Epidermal melanocyte (primary cell): ENCODE measurements at regions not wholly inside any gene's neighbourhood (a gene's known extent, or its start where the extent isn't known, plus 50 kb on each side); places are given as distances from the start of the nearest gene placed in this dataset.
"Not testable (repeated sequence)": the region's sequence is repeated elsewhere in the genome, so short reads cannot be mapped to it uniquely, and the experiment has no call there.

Experiments
- DNase-seq: peaks from one replicate; pipeline ENCODE4 v3.0.0; 2011; ENCODE audit warnings: low spot score; ENCODE audit not compliant: insufficient read length

DNA sequence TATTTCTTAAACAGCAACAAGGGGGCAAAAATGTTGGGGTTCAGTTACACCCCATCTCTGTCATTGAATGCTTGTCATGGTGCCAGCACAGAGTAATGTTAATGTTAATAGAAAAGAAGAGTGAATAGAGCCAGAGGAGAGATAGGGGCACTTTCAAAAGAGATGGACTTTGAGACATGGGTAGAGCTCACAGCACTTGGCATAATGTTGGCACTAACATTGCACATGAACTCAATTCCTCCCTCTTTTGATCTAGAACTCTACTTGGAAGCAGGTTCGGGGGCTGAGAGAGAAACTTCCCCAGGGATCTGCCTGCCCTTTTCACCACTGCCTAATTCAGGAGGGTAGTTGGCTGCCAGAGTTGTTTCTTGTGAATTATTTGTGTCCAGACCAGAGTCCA is 188.0 kb upstream of the ADRA1D start:
- no peak for DNase-seq

DNA sequence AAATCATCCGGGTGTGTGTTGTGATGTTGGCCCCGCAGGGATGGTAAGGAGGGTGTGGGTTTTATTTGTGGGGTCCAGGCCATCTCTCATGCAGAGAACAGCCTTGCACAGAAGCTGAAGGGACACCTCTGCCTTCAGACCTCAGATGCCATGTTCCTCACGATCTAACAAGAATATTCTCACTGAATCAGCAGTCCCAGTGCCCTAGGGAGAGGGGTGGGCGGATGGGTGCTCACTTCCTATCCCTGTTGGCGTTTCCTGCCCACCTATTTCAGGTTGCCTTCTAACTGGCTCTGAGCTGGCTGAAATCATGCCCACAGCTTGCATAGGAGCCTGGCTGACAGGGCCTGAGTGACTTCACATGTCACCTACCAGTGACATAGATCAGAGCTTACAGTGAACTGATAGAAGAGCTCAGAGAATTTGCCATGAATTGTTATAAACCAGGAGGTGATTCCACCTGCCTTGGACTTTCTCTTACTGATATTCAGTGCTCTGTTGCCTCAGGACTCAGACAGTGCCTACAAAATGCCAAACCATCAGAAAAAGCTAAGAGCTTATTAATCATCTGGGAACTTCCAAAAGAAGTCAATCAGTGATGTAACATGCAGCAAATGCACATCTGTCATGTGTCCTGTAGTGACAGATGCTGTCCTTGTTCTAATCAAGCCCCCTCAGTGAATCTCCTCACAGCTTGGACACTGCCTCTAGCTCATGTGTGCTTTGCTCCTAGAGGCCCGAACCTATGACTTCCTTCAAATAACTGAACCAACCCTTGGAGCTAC is 186.8 kb upstream of the ADRA1D start:
- no peak for DNase-seq

DNA sequence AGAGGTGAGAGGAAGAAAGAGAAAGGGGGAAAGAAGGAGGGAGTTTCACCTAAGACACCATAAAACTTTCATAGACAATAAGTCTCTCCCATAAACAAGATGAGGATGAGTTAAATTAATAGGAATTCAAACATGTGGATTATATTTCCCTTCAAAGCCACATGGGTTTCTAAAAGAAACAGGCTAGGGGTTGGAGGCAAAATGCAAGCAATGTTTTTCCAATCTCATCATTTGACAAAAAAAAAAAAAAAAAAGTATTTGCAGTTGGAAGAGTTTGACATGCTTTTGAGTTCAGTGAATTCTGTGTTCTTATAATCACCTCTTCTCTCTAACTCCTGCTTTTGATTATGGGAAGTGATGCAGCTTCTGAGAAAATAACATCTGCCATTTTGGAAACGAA is 186.1 kb upstream of the ADRA1D start:
- peak; percentile 29 for DNase-seq

DNA sequence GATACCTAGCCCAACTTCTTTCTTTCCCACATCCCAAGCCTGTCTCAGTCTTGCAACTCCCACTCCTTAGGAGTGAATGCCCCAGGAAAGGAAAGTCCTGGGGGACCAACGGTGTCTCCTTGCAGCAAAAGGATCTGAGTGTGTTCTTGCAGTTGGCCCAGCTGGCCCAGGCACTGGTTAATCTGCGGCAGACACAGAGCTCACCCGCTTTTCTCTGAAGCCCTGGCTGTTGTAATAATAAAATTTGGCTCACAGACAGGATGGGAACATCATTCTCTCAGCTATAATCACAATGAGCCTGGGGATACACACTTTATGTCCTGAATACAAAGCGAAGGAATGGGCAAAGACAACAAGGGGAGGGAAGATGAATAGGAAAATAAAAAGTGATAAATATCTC is 185.6 kb upstream of the ADRA1D start:
- no peak for DNase-seq

DNA sequence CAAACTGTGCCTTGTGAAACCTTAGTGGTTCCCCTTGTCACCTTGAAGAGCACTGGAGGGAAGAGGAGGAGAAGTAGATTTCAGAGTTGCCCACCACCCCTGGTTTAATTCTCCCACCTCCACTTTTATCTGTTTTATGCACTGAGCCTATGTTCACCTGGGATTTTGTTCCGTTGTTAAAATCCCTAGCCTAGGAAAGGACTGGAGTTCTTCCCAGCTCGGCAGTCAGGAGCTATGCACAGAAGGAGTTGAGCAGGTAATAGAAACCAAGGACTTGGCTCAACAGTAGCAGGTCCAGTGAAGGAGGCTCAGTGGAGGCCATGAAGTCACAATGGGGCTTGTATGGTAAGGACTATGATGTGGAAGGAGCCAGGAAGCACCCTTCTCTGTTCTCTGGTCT is 182.4 kb upstream of the ADRA1D start:
- no peak for DNase-seq

DNA sequence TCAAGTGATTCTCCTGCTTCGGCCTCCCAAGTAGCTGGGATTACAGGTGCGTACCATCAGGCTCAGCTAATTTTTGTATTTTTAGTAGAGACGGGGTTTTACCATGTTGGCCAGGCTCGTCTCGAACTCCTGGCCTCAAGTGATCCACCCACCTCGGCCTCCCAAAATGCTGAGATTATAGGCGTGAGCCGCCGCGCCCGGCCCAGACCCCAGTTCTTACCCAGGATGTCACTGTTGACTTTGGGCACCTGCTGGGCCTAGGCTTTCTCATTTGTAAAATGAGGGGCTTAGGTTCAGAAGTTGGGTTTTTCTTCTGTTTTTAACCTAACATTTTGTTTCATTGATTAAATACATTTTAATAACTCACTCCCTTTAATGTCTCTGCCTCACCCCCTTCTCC is 181.7 kb upstream of the ADRA1D start:
- DNase-seq = not testable (repeated sequence)

DNA sequence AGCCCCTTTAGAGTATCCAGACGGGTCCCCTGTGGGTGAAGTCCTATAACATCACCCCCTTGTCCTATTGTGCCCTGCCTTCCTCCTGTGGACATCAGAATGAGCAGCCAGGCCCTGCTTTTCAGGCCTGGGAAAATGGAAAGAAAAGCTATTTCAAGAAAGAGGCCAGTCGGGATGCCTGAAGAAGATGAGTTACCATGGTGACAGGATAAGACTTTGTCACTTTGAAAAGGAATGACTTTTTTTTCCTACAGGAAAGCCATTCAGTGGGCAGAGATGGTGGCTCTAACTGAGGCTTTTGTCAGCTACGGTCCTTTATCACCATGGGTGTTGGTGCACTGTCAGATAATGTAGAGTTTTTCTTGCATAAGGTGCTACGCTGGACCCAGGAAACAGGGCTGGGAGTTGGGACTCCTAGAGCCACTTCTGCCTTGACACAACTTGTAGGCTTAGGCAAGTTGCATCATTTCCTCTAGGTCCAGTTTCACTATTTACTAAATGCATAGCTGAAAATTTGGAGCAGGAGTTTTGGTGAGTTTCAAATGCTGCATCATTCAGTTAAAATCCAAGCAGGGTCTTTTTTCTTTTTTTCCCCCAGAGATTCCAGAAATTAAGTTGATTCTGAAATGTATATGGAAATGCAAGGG is 179.0 kb upstream of the ADRA1D start:
- no peak for DNase-seq

DNA sequence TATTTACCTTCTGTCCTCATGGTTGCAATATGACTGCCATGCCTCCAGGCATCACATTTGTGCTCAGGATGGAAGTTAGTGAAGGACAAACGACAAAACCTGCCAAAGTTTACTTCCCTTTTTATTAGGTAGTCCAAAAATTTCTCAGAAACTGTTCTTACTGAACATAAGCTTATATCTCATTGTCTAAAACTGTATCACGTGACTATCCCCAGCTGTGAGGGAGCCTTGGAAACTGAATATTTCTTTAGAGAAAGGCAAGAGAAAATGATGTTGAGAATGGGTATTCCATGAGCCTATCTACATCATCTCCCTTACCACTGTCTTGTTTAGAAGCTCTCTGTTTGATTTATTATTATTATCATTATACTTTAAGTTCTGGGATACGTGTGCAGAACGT is 169.1 kb upstream of the ADRA1D start:
- DNase-seq = no peak

DNA sequence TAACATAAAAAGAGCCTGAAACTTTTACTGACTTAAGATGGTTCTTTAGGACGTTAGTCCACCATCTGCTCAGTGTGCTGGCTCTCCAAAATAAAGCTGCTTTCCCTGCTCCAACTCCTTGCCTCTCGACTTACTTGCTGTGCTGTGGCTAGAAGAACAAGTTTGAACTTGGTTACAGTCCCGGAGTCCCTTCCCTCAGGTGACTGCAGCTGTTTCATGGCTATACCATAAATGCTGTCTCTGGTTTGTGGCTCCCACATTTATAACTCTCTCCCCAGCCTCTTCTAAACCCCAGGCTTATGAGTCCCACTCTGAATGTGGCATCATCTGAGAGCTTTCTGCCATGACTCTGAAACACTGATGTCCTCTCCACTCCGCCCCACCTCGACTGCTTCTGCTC is 166.2 kb upstream of the ADRA1D start:
- no peak for DNase-seq

DNA sequence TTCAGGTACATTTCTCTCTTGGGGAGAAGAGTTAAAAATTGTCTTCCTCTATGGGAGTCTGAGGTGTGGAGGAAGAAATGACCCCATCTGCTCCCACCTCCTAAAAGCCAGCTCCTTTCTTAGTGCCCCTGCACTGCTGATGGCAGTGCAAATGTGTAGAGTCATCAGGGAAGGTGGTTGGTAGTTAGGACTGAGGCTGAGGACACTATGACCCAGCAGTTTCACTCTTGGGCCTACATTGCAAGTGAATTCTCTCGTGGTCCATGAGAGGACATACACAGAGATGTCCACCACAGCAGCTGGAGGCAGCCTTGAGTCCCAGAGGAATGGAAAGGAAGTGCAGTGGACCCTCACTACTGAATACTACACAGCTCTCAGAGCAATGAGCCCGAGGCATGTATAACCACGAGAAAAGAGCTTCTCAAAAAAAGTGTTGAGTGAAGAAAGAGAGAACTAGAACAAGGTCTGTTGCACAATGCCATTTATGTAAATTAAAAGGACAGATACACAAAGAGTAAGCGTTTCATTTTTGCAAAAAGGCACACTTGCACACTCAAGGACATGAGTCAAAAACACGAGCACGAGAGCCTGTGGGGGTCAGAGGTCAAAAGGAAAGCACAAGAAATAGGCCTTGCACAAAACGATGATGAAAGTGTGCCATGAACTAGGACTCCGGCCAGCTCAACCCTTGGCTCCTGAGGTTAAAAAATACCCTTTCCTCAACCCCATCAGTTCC is 164.4 kb upstream of the ADRA1D start:
- DNase-seq = no peak

DNA sequence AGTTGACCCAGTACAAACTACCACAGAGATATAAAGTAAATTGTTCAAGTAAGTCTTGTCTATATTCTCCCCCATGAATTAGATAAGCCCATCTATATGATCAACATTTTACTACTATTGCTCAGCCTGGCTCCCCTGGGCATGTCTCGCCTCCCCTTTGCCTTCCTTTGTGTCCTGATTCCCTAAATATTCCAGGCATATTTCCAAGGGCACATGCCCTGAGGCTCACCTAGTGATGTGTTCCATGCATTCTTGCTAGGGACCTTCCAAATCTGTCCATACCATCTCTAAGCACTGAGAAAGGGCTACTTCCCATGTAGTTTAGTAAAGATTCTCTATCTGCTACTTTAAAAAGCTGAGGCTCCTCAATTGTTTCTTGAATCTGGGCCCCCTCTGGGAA is 163.1 kb upstream of the ADRA1D start:
- no peak for DNase-seq

DNA sequence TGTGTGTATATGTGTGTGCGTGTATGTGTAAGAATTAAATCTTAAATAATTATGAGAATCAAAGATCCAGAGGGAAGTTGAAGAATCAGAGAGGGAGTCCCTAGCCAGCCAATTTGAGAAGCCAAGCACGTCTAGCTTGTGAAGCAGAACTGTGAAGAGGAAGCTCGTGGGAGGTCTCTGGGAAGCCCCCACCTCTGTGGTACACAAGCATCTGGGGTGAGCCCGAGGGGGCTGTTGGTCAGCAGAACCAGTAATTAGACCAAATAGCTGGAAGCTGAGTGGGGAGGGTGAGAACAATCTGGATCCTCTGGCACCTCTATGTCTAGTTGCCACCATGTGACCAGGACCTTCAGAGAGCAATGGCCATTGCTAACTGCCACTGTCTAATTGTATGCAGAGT is 162.7 kb upstream of the ADRA1D start:
- no peak for DNase-seq

DNA sequence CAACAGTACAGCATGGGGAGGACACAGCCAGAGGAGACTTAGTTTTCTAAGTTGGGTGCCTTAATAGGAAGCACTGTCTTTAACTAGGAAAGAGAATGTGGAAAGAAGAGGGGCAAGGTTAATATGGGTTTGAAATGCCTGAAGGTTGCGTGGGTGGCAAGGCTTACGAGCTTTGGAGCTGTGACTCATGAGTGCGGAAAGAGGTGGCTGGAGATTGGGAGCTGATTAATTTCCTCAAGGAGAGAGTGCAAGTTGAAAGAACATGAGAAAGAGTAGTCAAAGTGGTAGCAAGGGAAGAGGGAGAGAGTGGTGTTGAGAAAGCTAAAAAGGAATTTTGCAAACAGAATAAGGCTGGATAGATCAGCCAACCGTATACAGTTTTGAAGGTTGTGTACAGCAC is 157.5 kb upstream of the ADRA1D start:
- no peak for DNase-seq

DNA sequence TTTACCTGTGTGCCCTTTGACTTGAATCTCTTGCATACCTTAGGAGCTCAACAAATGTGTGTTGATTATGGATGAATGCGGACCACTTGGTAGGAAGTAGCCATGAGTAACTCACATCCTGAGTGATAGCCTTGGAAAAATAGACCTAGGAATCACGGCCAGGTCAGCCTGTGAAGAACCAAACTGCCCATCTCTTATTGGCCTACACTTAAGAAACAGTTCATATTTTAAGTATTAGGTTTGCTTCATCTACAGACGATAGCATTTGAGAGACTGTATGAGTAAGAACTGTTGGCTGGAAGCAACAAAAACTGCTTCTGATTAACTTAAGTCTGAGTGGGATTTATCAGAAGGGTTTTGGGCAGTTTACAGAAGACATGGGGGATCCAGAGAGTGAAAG is 152.5 kb upstream of the ADRA1D start:
- DNase-seq = no peak

DNA sequence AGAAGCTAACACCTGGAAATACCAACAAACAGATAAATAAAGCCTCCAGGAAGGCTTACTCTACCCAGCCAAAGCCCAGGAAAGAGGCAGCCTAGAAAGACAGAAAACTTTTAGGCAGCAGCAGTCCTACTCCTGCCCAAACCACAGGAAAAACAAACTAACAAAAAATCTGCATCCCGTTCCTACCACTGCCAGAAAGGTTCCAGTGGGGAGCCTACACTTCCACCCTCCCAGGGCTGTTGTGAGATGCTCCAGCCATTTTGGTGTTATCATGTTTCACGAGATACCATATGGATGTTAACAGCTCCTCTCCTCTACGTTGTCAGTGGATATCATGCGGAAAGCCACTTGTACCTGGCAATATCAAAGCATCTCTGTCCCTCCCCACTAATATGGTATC is 135.9 kb upstream of the ADRA1D start:
- no peak for DNase-seq

DNA sequence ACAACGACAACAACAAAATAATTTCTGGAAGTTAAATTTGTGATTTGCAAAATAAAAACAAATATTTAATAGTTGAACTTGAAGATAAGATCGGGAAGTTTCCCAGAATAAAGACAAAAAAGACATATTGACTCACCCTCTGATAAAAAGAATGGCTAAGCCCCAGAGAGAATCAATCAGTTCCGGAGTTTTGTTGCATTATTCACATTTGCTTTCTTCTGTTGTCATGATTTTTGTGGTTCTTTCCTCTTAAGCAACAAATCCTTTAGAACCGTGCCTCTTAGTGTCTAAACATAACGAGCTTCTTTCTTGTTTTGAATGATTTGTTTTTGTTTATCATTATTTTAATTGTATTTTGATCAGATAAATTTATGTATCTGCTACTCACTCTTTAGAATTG is 134.9 kb upstream of the ADRA1D start:
- DNase-seq = no peak

DNA sequence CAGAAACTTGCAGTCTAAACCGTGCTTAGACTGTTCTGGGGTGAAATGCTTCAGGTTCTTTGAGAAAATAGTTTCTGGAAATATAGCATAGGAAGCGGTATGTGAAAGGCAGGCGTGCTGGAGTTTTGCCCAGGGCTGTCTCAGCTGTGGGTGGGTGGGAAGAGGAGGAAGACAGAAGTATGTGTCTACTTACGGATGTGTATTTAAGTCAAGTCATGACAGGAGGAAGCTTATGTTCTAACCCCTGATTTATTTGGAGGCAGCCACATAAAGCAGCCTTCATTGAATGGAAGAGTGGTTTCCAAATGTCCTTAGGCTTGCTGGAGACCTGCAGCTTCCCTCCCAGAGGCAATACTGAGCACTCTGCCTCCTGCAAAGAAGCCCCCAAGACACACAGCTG is 126.8 kb upstream of the ADRA1D start:
- no peak for DNase-seq

DNA sequence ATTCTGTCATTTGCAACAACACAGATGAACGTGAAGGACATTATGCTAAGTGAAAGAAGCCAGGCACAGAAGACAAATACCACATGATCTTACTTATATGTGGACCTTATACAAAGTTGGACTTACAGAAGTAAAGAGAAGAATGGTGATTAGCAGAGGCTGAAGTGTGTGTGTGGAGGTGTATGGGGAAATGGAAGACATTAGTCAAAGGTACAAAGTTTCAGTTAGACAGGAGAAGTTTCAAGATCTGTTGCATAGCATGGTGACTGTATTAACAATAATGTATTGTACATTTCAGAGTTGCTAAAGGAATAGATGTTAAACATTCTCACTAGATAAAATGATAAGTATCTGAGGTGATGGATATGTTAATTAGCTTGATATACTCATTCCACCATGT is 124.4 kb upstream of the ADRA1D start:
- DNase-seq = no peak

DNA sequence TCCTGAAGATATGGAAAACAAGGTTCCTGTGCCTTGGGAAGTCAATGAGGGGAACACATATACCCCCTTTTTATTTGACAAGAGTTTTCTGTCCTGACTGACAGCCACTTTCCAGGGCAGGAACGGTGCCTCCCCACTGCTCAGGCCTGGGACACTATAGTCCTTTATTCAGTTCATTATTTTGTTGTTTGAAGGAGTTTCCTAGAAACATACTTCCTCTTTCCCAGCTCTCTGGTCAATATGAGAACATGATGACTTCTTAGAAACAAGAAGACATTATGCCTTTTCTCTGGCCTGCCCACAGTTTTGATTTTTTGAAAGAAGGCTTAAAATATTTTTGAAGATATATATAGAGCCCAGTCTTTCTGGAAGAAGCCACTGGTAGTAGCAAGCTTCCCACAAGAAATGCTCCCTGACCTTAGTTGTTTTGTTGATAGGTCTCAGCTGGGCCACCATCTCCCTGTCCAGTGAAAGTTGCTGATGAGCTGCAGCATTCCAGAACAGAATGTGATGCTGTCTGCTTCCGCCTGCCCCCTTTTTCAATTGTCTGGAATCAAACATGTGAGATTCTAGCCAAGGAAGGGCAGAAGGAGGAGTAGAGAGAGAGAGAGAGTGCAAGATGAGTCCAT is 122.7 kb upstream of the ADRA1D start:
- DNase-seq = no peak

DNA sequence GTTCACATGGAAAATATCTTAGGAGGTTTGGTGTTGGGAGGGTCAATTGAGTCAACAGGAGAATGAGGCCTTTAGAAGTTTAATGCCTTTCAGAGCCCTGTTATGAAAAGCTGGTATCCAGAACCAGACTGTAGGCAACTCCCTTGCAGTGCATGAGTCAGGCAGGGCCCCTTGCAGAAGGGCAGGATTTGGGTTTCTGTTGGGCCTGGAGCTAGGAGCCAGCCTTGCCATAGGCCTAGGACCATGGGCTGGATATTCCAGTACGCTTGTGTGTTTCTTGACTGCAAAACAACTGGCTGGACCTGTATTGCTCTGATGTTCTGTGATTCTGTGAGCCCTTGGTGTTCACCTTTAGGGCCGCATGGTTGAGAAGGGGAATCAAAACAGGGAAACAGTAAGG is 121.8 kb upstream of the ADRA1D start:
- no peak for DNase-seq

DNA sequence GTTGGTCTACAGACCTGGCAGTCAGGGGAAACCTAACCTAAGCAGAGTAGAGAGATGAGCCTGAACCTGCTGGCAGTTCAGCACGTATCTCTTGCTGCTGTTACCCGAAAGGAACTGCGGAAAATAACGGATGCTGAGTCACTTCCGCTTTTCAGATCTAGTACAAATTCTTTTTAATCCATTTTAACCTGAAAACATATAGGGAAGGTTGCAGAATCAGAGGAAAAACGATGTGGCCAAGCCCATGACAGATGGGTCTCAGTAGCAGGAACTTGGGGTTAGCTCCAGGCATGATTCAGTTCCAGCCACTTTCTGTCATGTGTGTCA is 120.7 kb upstream of the ADRA1D start:
- DNase-seq = no peak

DNA sequence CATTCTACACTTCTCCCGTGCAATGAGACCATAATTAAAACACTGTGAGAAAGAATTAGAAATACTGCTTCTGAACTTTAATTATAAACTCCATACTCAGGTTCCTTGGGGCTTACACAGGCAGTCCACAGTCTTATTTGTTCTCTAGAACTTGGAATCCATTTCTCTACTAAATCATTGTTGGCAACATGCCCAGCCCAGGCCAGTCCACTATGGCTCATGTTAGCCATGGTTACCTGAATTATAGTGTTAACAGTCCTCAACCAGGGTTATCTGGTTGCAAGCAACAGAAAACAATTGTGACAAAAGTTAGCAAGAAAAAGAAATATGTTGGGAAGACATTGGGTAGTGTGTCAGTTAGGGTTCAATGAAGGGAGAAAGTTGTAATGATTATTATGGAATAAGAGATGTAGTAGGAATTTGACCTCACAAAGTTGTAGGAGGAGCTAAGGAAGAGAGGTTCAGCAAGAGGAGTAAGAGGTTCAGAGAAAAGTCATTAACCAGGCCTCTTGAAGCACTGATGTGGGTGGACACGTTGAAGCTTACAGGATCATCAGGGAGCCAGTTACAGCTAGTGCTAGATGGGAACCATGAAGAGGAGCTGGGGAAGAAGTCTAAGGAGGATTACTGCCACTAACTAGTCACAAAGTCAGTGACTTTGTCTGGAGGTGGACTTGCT is 120.2 kb upstream of the ADRA1D start:
- DNase-seq = no peak
